Neural progenitor cell (in vitro differentiated cells): ENCODE measurements at regions not wholly inside any gene's neighbourhood (a gene's known extent, or its start where the extent isn't known, plus 50 kb on each side); places are given as distances from the start of the nearest gene placed in this dataset.
"Not testable (repeated sequence)": the region's sequence is repeated elsewhere in the genome, so short reads cannot be mapped to it uniquely, and the experiment has no call there.

ENCODE experiments used
- DNase-seq: peaks from one replicate; pipeline ENCODE4 v3.0.0-alpha.2; 2016; ENCODE audit warnings: low spot score
- H2AFZ ChIP-seq: fragments of 200-600 bp; sonication (generic); replicated peaks from 2 replicates; pipeline ENCODE4 v1.6.1; 2016; ENCODE audit warnings: antibody characterized with exemption
- H3F3A ChIP-seq: fragments of 200-600 bp; sonication (generic); 2 replicates; pipeline ENCODE4 v1.6.1; 2016; ENCODE audit warnings: antibody characterized with exemption, low read depth
- H3K27ac ChIP-seq: fragments of 200-600 bp; sonication (generic); 2 replicates; pipeline ENCODE4 v1.5.1; 2016; ENCODE audit warnings: mild to moderate bottlenecking
- H3K27me3 ChIP-seq: fragments of 200-600 bp; sonication (generic); 2 replicates; pipeline ENCODE4 v1.6.1; 2016; ENCODE audit warnings: mild to moderate bottlenecking, moderate library complexity
- H3K36me3 ChIP-seq: fragments of 200-600 bp; sonication (generic); 2 replicates; pipeline ENCODE4 v1.5.1; 2016
- H3K4me1 ChIP-seq: fragments of 200-600 bp; sonication (generic); 2 replicates; pipeline ENCODE4 v1.6.1; 2016; ENCODE audit warnings: mixed run types
- H3K4me2 ChIP-seq: fragments of 200-600 bp; sonication (generic); 2 replicates; pipeline ENCODE4 v1.6.1; 2016
- H3K4me3 ChIP-seq: fragments of 200-600 bp; sonication (generic); 2 replicates; pipeline ENCODE4 v1.5.1; 2016
- H3K79me2 ChIP-seq: fragments of 200-600 bp; sonication (generic); 2 replicates; pipeline ENCODE4 v1.6.1; 2016; ENCODE audit warnings: low read depth
- H3K9ac ChIP-seq: fragments of 200-600 bp; sonication (generic); 2 replicates; pipeline ENCODE4 v1.6.1; 2016
- H3K9me3 ChIP-seq: fragments of 200-600 bp; sonication (generic); 2 replicates; pipeline ENCODE4 v1.5.1; 2016; ENCODE audit warnings: low read depth
- H4K20me1 ChIP-seq: fragments of 200-600 bp; sonication (generic); 2 replicates; pipeline ENCODE4 v1.6.1; 2016; ENCODE audit warnings: low read depth
- H3K27ac Mint-ChIP-seq: 3 replicates; pipeline ENCODE4 v1.8.0; 2021; ENCODE audit warnings: mixed read lengths
- H3K27me3 Mint-ChIP-seq: 2 replicates; pipeline ENCODE4 v1.8.0; 2022; ENCODE audit warnings: low read depth, mild to moderate bottlenecking, inconsistent platforms, moderate library complexity, mixed read lengths; ENCODE audit not compliant: insufficient read depth
- H3K36me3 Mint-ChIP-seq: 3 replicates; pipeline ENCODE4 v1.8.0; 2021; ENCODE audit warnings: mixed read lengths
- H3K4me1 Mint-ChIP-seq: 3 replicates; pipeline ENCODE4 v1.8.0; 2021; ENCODE audit warnings: mixed read lengths
- H3K4me3 Mint-ChIP-seq: 3 replicates; pipeline ENCODE4 v1.8.0; 2021; ENCODE audit warnings: mild to moderate bottlenecking, moderate library complexity, mixed read lengths
- H3K9me3 Mint-ChIP-seq: 3 replicates; pipeline ENCODE4 v1.8.0; 2020; ENCODE audit warnings: mixed read lengths
- CTCF ChIP-seq: fragments of 200-600 bp; sonication (generic); IDR thresholded peaks from 2 replicates; pipeline ENCODE4 v1.5.1; 2017; ENCODE audit warnings: antibody characterized with exemption, mild to moderate bottlenecking
- EZH2 ChIP-seq: fragments of 200-600 bp; sonication (generic); IDR thresholded peaks from 2 replicates; pipeline ENCODE4 v1.6.1; 2017; ENCODE audit warnings: antibody characterized with exemption, mild to moderate bottlenecking, moderate library complexity
- EZH2phosphoT487 ChIP-seq: fragments of 200-600 bp; sonication (generic); IDR thresholded peaks from 2 replicates; pipeline ENCODE4 v1.6.1; 2017; ENCODE audit warnings: antibody characterized with exemption

- peaks cover 19% of the 10 kb centered on the region for H3K4me1 Mint-ChIP-seq
- peak overlapping the region; percentile 12 for H3K27ac Mint-ChIP-seq
- no peak overlapping the region for H2AFZ ChIP-seq
- no peaks in the 10 kb centered on the region for H3K27me3 ChIP-seq
- peaks cover 5% of the 10 kb centered on the region for H3K9me3 Mint-ChIP-seq
- H3K27me3 Mint-ChIP-seq = peaks cover 15% of the 10 kb centered on the region
- TF ChIP-seq EZH2 = no peak
- no peak for TF ChIP-seq EZH2phosphoT487
- no peak for TF ChIP-seq CTCF
- no peak overlapping the region for H3K4me3 ChIP-seq
- no peaks in the 10 kb centered on the region for H3K36me3 ChIP-seq
- peaks cover 37% of the 10 kb centered on the region for H3K4me1 ChIP-seq
- DNase-seq = no peak
- no peak overlapping the region for H3K4me3 Mint-ChIP-seq
- H3K4me2 ChIP-seq = peak overlapping the region; percentile 65
- no peaks in the 10 kb centered on the region for H3K36me3 Mint-ChIP-seq
- H3F3A ChIP-seq = peaks cover 22% of the 10 kb centered on the region
- H4K20me1 ChIP-seq = no peaks in the 10 kb centered on the region
- no peaks in the 10 kb centered on the region for H3K79me2 ChIP-seq
- H3K27ac ChIP-seq = no peak overlapping the region
- no peaks in the 10 kb centered on the region for H3K9me3 ChIP-seq
- no peak overlapping the region for H3K9ac ChIP-seq
These were observed 172.7 kb downstream of the UQCRFS1 start for GRCh38 chr19:29040292-29040691.

DNA sequence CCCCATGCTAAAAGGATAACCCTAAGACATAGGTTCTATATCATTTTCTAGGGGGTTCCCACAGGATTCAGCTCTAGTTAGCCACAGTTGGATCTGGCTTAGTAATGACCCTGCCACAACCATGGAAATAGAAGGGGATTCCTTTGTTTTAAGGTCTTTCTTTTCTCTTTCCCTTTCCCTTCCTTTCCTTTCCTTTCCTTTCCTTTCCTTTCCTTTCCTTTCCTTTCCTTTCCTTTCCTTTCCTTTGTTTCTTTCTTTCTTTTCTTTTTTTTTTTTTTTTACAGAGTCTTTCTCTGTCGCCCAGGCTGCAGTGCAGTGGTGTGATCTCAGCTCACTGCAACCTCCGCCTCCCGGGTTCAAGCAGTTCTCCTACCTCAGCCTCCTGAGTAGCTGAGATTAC, 173.9 kb downstream of the UQCRFS1 start:
- not testable (repeated sequence) for DNase-seq, H3K9ac ChIP-seq, H3K4me2 ChIP-seq, H3K4me3 Mint-ChIP-seq, H3K9me3 Mint-ChIP-seq, H3K79me2 ChIP-seq, H2AFZ ChIP-seq, H4K20me1 ChIP-seq, H3K36me3 ChIP-seq, H3K9me3 ChIP-seq, H3K27ac ChIP-seq, H3K4me3 ChIP-seq, H3K27me3 ChIP-seq, H3K27ac Mint-ChIP-seq, H3K36me3 Mint-ChIP-seq
- peaks cover 15% of the 10 kb centered on the region for H3K4me1 Mint-ChIP-seq
- Histone ChIP-seq H3F3A (peaks cover 22% of the 10 kb centered on the region), H3K4me1 (peaks cover 27% of the 10 kb centered on the region)
- peaks cover 15% of the 10 kb centered on the region for H3K27me3 Mint-ChIP-seq

DNA sequence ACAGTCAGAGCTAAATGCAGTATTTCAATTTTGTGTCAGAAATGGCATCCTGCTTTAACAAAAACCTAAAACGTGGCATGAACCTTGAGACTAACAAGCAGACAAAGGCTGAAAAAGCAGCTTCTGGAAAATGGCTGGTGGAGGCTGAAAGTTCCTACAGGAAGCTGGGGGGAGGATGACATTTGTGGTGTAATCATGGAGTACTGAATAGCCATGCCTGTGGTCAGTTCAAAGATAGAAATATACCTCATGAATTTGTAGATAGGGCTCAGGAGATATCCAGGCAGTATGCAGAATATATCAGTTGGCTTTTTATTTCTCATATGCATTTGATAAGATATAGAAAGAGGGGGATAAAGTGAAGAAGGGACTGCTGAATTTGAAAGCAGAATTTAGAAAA, 181.7 kb downstream of the UQCRFS1 start:
- H3K27ac ChIP-seq = no peak overlapping the region

More for the DNA sequence above, 181.7 kb downstream of the UQCRFS1 start:
- no peaks in the 10 kb centered on the region for H3K36me3 ChIP-seq
- H3K79me2 ChIP-seq = no peaks in the 10 kb centered on the region
- H3K9me3 ChIP-seq = no peaks in the 10 kb centered on the region
- no peaks in the 10 kb centered on the region for H3K9me3 Mint-ChIP-seq
- H3K27ac Mint-ChIP-seq = no peak overlapping the region
- no peaks in the 10 kb centered on the region for H3K4me1 ChIP-seq
- no peak overlapping the region for H3K4me2 ChIP-seq
- no peak overlapping the region for H3K4me3 ChIP-seq
- no peak overlapping the region for H3K9ac ChIP-seq
- H3K4me1 Mint-ChIP-seq = peaks cover 16% of the 10 kb centered on the region
- no peaks in the 10 kb centered on the region for H4K20me1 ChIP-seq
- no peaks in the 10 kb centered on the region for H3F3A ChIP-seq
- no peak overlapping the region for H2AFZ ChIP-seq
- no peaks in the 10 kb centered on the region for H3K27me3 ChIP-seq
- H3K4me3 Mint-ChIP-seq = no peak overlapping the region
- no peak for DNase-seq
- H3K27me3 Mint-ChIP-seq = peaks cover 6% of the 10 kb centered on the region
- H3K36me3 Mint-ChIP-seq = no peaks in the 10 kb centered on the region
- TF ChIP-seq CTCF (no peak), EZH2phosphoT487 (no peak), EZH2 (no peak)
